A673 (cell line): ENCODE measurements at regions not wholly inside any gene's neighbourhood (a gene's known extent, or its start where the extent isn't known, plus 50 kb on each side); places are given as distances from the start of the nearest gene placed in this dataset.

Experiments
- BruUV-seq: library from RNA; stranded (reverse); fragments of 400-500 nt; replicated peaks from 2 replicates; lab custom pipeline; 2021; lab: Mats Ljungman, UMichigan
- CTCF ChIA-PET: fragments of 300-600 bp; sonication (Branson Sonifier 250); formaldehyde crosslinking; loops from one replicate; lab custom pipeline; 2022; ENCODE audit warnings: antibody characterized with exemption; lab: Charles Lee
- POLR2A ChIA-PET: fragments of 300-600 bp; sonication (Branson Sonifier 250); formaldehyde crosslinking; loops from one replicate; lab custom pipeline; 2022; ENCODE audit warnings: antibody characterized with exemption; ENCODE audit not compliant: low non-redundant PET; lab: Charles Lee
- DNase-seq: peaks from one replicate; pipeline ENCODE4 v3.0.0-alpha.2; 2015; ENCODE audit warnings: low spot score
- H3K27ac ChIP-seq: fragments of 200-600 bp; sonication (generic); 2 replicates; pipeline ENCODE4 v1.5.1; 2016; ENCODE audit warnings: mixed run types, low read depth, mild to moderate bottlenecking, mixed read lengths, antibody characterized with exemption, low read length; ENCODE audit not compliant: poor library complexity, severe bottlenecking
- H3K27me3 ChIP-seq: fragments of 200-600 bp; sonication (generic); replicated peaks from 2 replicates; pipeline ENCODE4 v1.6.1; 2017; ENCODE audit warnings: mixed run types, low read depth, mild to moderate bottlenecking, mixed read lengths, antibody characterized with exemption, low read length; ENCODE audit not compliant: insufficient read depth, poor library complexity
- H3K36me3 ChIP-seq: fragments of 200-600 bp; sonication (generic); 2 replicates; pipeline ENCODE4 v1.6.1; 2016; ENCODE audit warnings: mixed run types, mild to moderate bottlenecking, mixed read lengths, antibody characterized with exemption, low read length; ENCODE audit not compliant: insufficient read depth, poor library complexity, severe bottlenecking
- H3K4me1 ChIP-seq: fragments of 200-600 bp; sonication (generic); 2 replicates; pipeline ENCODE4 v1.6.1; 2017; ENCODE audit warnings: mixed run types, mild to moderate bottlenecking, mixed read lengths, antibody characterized with exemption, low read length; ENCODE audit not compliant: insufficient read depth, poor library complexity, severe bottlenecking
- H3K4me3 ChIP-seq: fragments of 200-600 bp; sonication (generic); 2 replicates; pipeline ENCODE4 v1.5.1; 2016; ENCODE audit warnings: low read depth, mixed run types, mild to moderate bottlenecking, mixed read lengths, low read length; ENCODE audit not compliant: poor library complexity, severe bottlenecking
- H3K9me3 ChIP-seq: fragments of 200-600 bp; sonication (generic); 2 replicates; pipeline ENCODE4 v1.6.1; 2016; ENCODE audit warnings: mixed run types, low read depth, mild to moderate bottlenecking, mixed read lengths, antibody characterized with exemption, low read length; ENCODE audit not compliant: poor library complexity, severe bottlenecking
- EZH2 ChIP-seq: fragments of 200-600 bp; sonication (generic); IDR thresholded peaks from 2 replicates; pipeline ENCODE4 v1.6.1; 2017; ENCODE audit warnings: borderline replicate concordance, low read depth, mild to moderate bottlenecking, mixed read lengths, antibody characterized with exemption, low read length; ENCODE audit not compliant: poor library complexity, severe bottlenecking
- intact Hi-C: fragments of 100-400 bp; cut with micrococcal nuclease; formaldehyde crosslinking; loops from one replicate; pipeline ENCODE4 v1.10.0; 2022; ENCODE audit not compliant: unreplicated experiment
- TF ChIP-seq, protein P1 (sequence below): fragments of 300-800, 200-600 bp; sonication (generic); conservative IDR thresholded peaks from 2 replicates; pipeline ENCODE4 v1.5.1; 2017; ENCODE audit warnings: low read depth, mild to moderate bottlenecking, antibody characterized with exemption, low read length, moderate library complexity, mixed read lengths

GRCh38 chr5:174177531-174177930 lies 132.0 kb downstream of the NSG2 start:
- no peak overlapping the region for H3K4me3 ChIP-seq
- no peaks in the 10 kb centered on the region for H3K9me3 ChIP-seq
- H3K4me1 ChIP-seq, result no peaks in the 10 kb centered on the region
- H3K27ac ChIP-seq, result no peak overlapping the region
- BruUV-seq, result no TSS peak
- H3K27me3 ChIP-seq, result no peaks in the 10 kb centered on the region
- no peak for DNase-seq
- TF ChIP-seq, protein P1, sequence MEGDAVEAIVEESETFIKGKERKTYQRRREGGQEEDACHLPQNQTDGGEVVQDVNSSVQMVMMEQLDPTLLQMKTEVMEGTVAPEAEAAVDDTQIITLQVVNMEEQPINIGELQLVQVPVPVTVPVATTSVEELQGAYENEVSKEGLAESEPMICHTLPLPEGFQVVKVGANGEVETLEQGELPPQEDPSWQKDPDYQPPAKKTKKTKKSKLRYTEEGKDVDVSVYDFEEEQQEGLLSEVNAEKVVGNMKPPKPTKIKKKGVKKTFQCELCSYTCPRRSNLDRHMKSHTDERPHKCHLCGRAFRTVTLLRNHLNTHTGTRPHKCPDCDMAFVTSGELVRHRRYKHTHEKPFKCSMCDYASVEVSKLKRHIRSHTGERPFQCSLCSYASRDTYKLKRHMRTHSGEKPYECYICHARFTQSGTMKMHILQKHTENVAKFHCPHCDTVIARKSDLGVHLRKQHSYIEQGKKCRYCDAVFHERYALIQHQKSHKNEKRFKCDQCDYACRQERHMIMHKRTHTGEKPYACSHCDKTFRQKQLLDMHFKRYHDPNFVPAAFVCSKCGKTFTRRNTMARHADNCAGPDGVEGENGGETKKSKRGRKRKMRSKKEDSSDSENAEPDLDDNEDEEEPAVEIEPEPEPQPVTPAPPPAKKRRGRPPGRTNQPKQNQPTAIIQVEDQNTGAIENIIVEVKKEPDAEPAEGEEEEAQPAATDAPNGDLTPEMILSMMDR, result no peak
- TF ChIP-seq EZH2, result no peak
- H3K36me3 ChIP-seq, result no peaks in the 10 kb centered on the region
- CTCF ChIA-PET, result no interaction called here
- POLR2A ChIA-PET, result no interaction called here
- intact Hi-C loops, result no loop called here

GRCh38 chr5:174177976-174178605 lies 132.6 kb downstream of the NSG2 start:
- intact Hi-C loops, result no loop called here
- ChIA-PET CTCF (no interaction called here), POLR2A (no interaction called here)

GRCh38 chr5:174180639-174181038 lies 135.1 kb downstream of the NSG2 start:
- POLR2A ChIA-PET, result no interaction called here
- no TSS peak for BruUV-seq
- Histone ChIP-seq H3K4me1 (no peaks in the 10 kb centered on the region), H3K36me3 (no peaks in the 10 kb centered on the region), H3K27me3 (no peaks in the 10 kb centered on the region), H3K27ac (no peak overlapping the region), H3K9me3 (no peaks in the 10 kb centered on the region), H3K4me3 (no peak overlapping the region)
- no peak for DNase-seq
- intact Hi-C loops, result no loop called here
- TF ChIP-seq, protein P1, result no peak
- no peak for TF ChIP-seq EZH2
- CTCF ChIA-PET, result no interaction called here

More at GRCh38 chr5:174177976-174178605, 132.6 kb downstream of the NSG2 start:
- Histone ChIP-seq H3K27ac (no peak overlapping the region), H3K4me1 (no peaks in the 10 kb centered on the region), H3K36me3 (no peaks in the 10 kb centered on the region), H3K9me3 (no peaks in the 10 kb centered on the region), H3K4me3 (no peak overlapping the region), H3K27me3 (no peaks in the 10 kb centered on the region)
- TF ChIP-seq, protein P1, result no peak
- TF ChIP-seq EZH2, result no peak
- no peak for DNase-seq
- no TSS peak for BruUV-seq
